HEK293T (cell line): ENCODE measurements at regions not wholly inside any gene's neighbourhood (a gene's known extent, or its start where the extent isn't known, plus 50 kb on each side); places are given as distances from the start of the nearest gene placed in this dataset.
"Not testable (repeated sequence)": the region's sequence is repeated elsewhere in the genome, so short reads cannot be mapped to it uniquely, and the experiment has no call there.

Source experiments
- CTCF ChIA-PET: fragments of 350-600 bp; formaldehyde crosslinking; extraction: SDS; loops from one replicate; lab custom pipeline; 2021; ENCODE audit warnings: antibody characterized with exemption, inconsistent platforms; lab: Yijun Ruan, JAX
- POLR2A ChIA-PET: fragments of 350-600 bp; formaldehyde crosslinking; extraction: SDS; loops from one replicate; lab custom pipeline; 2020; ENCODE audit warnings: antibody characterized with exemption, inconsistent platforms; lab: Yijun Ruan, JAX
- DNase-seq: peaks from one replicate; pipeline ENCODE4 v3.0.0; 2012; ENCODE audit warnings: mixed read lengths; ENCODE audit errors: extremely low spot score
- ARNT ChIP-seq: fragments of 450-650 bp; IDR thresholded peaks from 2 replicates; pipeline ENCODE4 v1.6.1; 2017; ENCODE audit warnings: mild to moderate bottlenecking
- BHLHE40 ChIP-seq: fragments of 450-650 bp; IDR thresholded peaks from 2 replicates; pipeline ENCODE4 v1.6.1; 2016; ENCODE audit warnings: mild to moderate bottlenecking, moderate library complexity, borderline replicate concordance
- CTBP1 ChIP-seq: fragments of 450-650 bp; IDR thresholded peaks from 2 replicates; pipeline ENCODE4 v1.6.1; 2016; ENCODE audit warnings: borderline replicate concordance
- ELF4 ChIP-seq: fragments of 450-650 bp; IDR thresholded peaks from 2 replicates; pipeline ENCODE4 v1.6.1; 2017; ENCODE audit warnings: antibody characterized with exemption
- FOXA1 ChIP-seq: fragments of 450-650 bp; IDR thresholded peaks from 2 replicates; pipeline ENCODE4 v1.6.1; 2016; ENCODE audit warnings: mild to moderate bottlenecking
- FOXK2 ChIP-seq: fragments of 450-650 bp; IDR thresholded peaks from 2 replicates; pipeline ENCODE4 v1.6.1; 2016; ENCODE audit warnings: mild to moderate bottlenecking
- FOXM1 ChIP-seq: fragments of 450-650 bp; IDR thresholded peaks from 2 replicates; pipeline ENCODE4 v1.6.1; 2017; ENCODE audit warnings: mild to moderate bottlenecking, borderline replicate concordance
- HDGF ChIP-seq: fragments of 450-650 bp; IDR thresholded peaks from 2 replicates; pipeline ENCODE4 v1.6.1; 2017; ENCODE audit warnings: antibody characterized with exemption, borderline replicate concordance
- L3MBTL2 ChIP-seq: fragments of 450-650 bp; conservative IDR thresholded peaks from 2 replicates; pipeline ENCODE4 v1.6.1; 2016; ENCODE audit warnings: mild to moderate bottlenecking
- LEF1 ChIP-seq: fragments of 450-650 bp; IDR thresholded peaks from 2 replicates; pipeline ENCODE4 v1.6.1; 2017; ENCODE audit warnings: mild to moderate bottlenecking, borderline replicate concordance
- NFRKB ChIP-seq: fragments of 450-650 bp; IDR thresholded peaks from 2 replicates; pipeline ENCODE4 v1.6.1; 2016; ENCODE audit warnings: mild to moderate bottlenecking, moderate library complexity
- PKNOX1 ChIP-seq: fragments of 450-650 bp; IDR thresholded peaks from 2 replicates; pipeline ENCODE4 v1.6.1; 2016
- SP1 ChIP-seq: fragments of 450-650 bp; IDR thresholded peaks from 2 replicates; pipeline ENCODE4 v1.6.1; 2017
- SUZ12 ChIP-seq: fragments of 450-650 bp; IDR thresholded peaks from 2 replicates; pipeline ENCODE4 v1.6.1; 2016; ENCODE audit warnings: mild to moderate bottlenecking
- TARDBP ChIP-seq: fragments of 450-650 bp; IDR thresholded peaks from 2 replicates; pipeline ENCODE4 v1.6.1; 2016
- ZNF384 ChIP-seq: fragments of 450-650 bp; IDR thresholded peaks from 2 replicates; pipeline ENCODE4 v1.6.1; 2016

GRCh38 chr18:34942276-34942675, 98.9 kb upstream of the MAPRE2 start:
- TF ChIP-seq LEF1: no peak
- DNase-seq: no peak
- ChIA-PET POLR2A (interaction anchor here (0.7 kb wide), 1 partner anchor 302 kb away, joined by 3 read pairs; no protein-coding TSS in a partner anchor), CTCF (interaction anchor here (0.6 to 1.4 kb wide), 3 partner anchors 10 to 38 kb away, joined by 3 to 7 read pairs (median 5); no protein-coding TSS in a partner anchor)

- no peak for DNase-seq
- CTCF ChIA-PET: interaction anchor here (1.3 to 1.4 kb wide), 2 partner anchors 10 to 14 kb away, joined by 3 to 5 read pairs; no protein-coding TSS in a partner anchor
- POLR2A ChIA-PET: interaction anchor here (0.9 kb wide), 1 partner anchor 33 kb away, joined by 3 read pairs; no protein-coding TSS in a partner anchor
- no peak for TF ChIP-seq L3MBTL2
- TF ChIP-seq TARDBP: no peak
- no peak for TF ChIP-seq PKNOX1
- no peak for TF ChIP-seq FOXA1
- no peak for TF ChIP-seq FOXM1
- TF ChIP-seq ELF4: no peak
- no peak for TF ChIP-seq CTBP1
- no peak for TF ChIP-seq BHLHE40
- TF ChIP-seq ARNT: no peak
Measured at GRCh38 chr18:34942975-34943374, 98.2 kb upstream of the MAPRE2 start.

- CTCF ChIA-PET: interaction anchor here (1.3 to 1.4 kb wide), 2 partner anchors 11 to 14 kb away, joined by 3 to 5 read pairs; no protein-coding TSS in a partner anchor
Measured at GRCh38 chr18:34943587-34943986, 97.6 kb upstream of the MAPRE2 start.

GRCh38 chr18:34947711-34948125, 93.5 kb upstream of the MAPRE2 start:
- DNase-seq: no peak
- ChIA-PET POLR2A (no interaction called here), CTCF (interaction anchor here (0.9 kb wide), 2 partner anchors 10 to 38 kb away, joined by 3 read pairs; no protein-coding TSS in a partner anchor)
- TF ChIP-seq ARNT (no peak), FOXM1 (no peak), SP1 (no peak), TARDBP (no peak)

More at GRCh38 chr18:34943587-34943986, 97.6 kb upstream of the MAPRE2 start:
- no peak for TF ChIP-seq FOXK2
- TF ChIP-seq HDGF: no peak
- no peak for TF ChIP-seq FOXA1
- TF ChIP-seq SUZ12: no peak
- TF ChIP-seq TARDBP: no peak
- no peak for TF ChIP-seq L3MBTL2
- no peak for TF ChIP-seq ARNT
- no peak for TF ChIP-seq LEF1
- no peak for TF ChIP-seq BHLHE40
- no peak for TF ChIP-seq ZNF384
- TF ChIP-seq NFRKB: no peak
- DNase-seq: no peak
- POLR2A ChIA-PET: interaction anchor here (0.8 to 0.9 kb wide), 2 partner anchors 33 to 35 kb away, joined by 3 read pairs; no protein-coding TSS in a partner anchor

GRCh38 chr18:34951625-34952379, 89.4 kb upstream of the MAPRE2 start:
- ChIA-PET POLR2A (no interaction called here), CTCF (interaction anchor here (0.6 kb wide), 1 partner anchor 57 kb away, joined by 4 read pairs; no protein-coding TSS in a partner anchor)

GRCh38 chr18:34953212-34953611, 88.0 kb upstream of the MAPRE2 start:
- DNase-seq: no peak
- POLR2A ChIA-PET: no interaction called here
- TF ChIP-seq SP1 (no peak), SUZ12 (no peak)
- CTCF ChIA-PET: no interaction called here

More at GRCh38 chr18:34951625-34952379, 89.4 kb upstream of the MAPRE2 start:
- DNase-seq: no peak
- TF ChIP-seq NFRKB: no peak
- TF ChIP-seq ARNT: no peak
- TF ChIP-seq BHLHE40: no peak
- TF ChIP-seq ELF4: no peak
- no peak for TF ChIP-seq ZNF384
- TF ChIP-seq FOXM1: no peak
- no peak for TF ChIP-seq L3MBTL2
- no peak for TF ChIP-seq HDGF
- TF ChIP-seq SUZ12: no peak
- no peak for TF ChIP-seq TARDBP
- TF ChIP-seq FOXK2: no peak
- no peak for TF ChIP-seq FOXA1

- CTCF ChIA-PET, DNase-seq, POLR2A ChIA-PET: not testable (repeated sequence)
Measured at GRCh38 chr18:34955494-34955893, 85.7 kb upstream of the MAPRE2 start.

- DNase-seq: no peak
- POLR2A ChIA-PET: no interaction called here
- TF ChIP-seq ELF4 (no peak), FOXA1 (no peak), HDGF (no peak), FOXM1 (no peak), ARNT (no peak), SUZ12 (no peak), CTBP1 (no peak), L3MBTL2 (no peak), FOXK2 (no peak), PKNOX1 (no peak), SP1 (no peak), ZNF384 (no peak)
- CTCF ChIA-PET: no interaction called here
Measured at GRCh38 chr18:34956663-34957062, 84.5 kb upstream of the MAPRE2 start.
